HCT116 (cell line): ENCODE measurements at regions not wholly inside any gene's neighbourhood (a gene's known extent, or its start where the extent isn't known, plus 50 kb on each side); places are given as distances from the start of the nearest gene placed in this dataset.

Experiments used
- CBX3 ChIP-seq: IDR thresholded peaks from 2 replicates; pipeline ENCODE4 v1.6.1; 2012; ENCODE audit warnings: low read depth
- EZH2 ChIP-seq: fragments of 200-600 bp; sonication (generic); IDR thresholded peaks from 2 replicates; pipeline ENCODE4 v1.6.1; 2017; ENCODE audit warnings: antibody characterized with exemption, mixed run types
- EZH2phosphoT487 ChIP-seq: fragments of 200-600 bp; IDR thresholded peaks from 2 replicates; pipeline ENCODE4 v1.6.1; 2018; ENCODE audit warnings: antibody characterized with exemption, borderline replicate concordance
- POLR2A ChIP-seq: IDR thresholded peaks from 2 replicates; pipeline ENCODE4 v1.7.0; 2011; ENCODE audit warnings: borderline replicate concordance; ENCODE audit not compliant: insufficient read depth, insufficient read length; ENCODE audit errors: extremely low read depth
- TF ChIP-seq, protein P1 (sequence below), 3 experiments: fragments of 200-600 bp in 1 of 3; sonication (generic) in 1 of 3; IDR thresholded peaks in 2 of 3; conservative IDR thresholded peaks in 1 of 3; 2 replicates each; pipeline ENCODE4 v1.5.1; 2012 to 2017; ENCODE audit warnings: low read depth in 2 of 3, low read length in 2 of 3, antibody characterized with exemption in 1 of 3, borderline replicate concordance in 1 of 3, control low read depth in 1 of 3, mild to moderate bottlenecking in 1 of 3, mixed read lengths in 1 of 3, mixed run types in 1 of 3, moderate library complexity in 1 of 3; ENCODE audit not compliant: insufficient read depth in 1 of 3
- TF ChIP-seq, protein P2 (sequence below): IDR thresholded peaks from 2 replicates; pipeline ENCODE4 v1.6.1; 2012; ENCODE audit warnings: low read depth

DNA sequence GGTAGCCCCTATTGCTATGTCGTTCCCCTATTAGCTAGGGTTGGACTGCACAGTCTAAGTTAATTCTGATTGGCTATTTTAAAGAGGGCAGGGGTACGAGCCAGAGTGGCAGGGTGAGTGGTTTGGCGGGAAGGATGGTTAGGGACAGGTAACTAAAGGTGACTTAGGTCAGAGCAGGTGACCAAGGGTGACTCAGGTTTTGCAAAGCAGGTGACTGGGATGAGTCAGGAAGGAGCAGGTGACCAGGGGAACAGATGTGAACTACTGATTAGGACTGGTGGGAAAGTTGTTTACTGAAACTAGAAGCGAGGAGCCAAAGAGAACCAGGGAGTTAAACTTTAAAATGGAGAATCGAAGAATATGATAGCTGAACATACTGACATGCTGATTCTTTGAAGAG, 295.2 kb downstream of the GJA1 start:
- no peak for TF ChIP-seq CBX3
- TF ChIP-seq, protein P1, sequence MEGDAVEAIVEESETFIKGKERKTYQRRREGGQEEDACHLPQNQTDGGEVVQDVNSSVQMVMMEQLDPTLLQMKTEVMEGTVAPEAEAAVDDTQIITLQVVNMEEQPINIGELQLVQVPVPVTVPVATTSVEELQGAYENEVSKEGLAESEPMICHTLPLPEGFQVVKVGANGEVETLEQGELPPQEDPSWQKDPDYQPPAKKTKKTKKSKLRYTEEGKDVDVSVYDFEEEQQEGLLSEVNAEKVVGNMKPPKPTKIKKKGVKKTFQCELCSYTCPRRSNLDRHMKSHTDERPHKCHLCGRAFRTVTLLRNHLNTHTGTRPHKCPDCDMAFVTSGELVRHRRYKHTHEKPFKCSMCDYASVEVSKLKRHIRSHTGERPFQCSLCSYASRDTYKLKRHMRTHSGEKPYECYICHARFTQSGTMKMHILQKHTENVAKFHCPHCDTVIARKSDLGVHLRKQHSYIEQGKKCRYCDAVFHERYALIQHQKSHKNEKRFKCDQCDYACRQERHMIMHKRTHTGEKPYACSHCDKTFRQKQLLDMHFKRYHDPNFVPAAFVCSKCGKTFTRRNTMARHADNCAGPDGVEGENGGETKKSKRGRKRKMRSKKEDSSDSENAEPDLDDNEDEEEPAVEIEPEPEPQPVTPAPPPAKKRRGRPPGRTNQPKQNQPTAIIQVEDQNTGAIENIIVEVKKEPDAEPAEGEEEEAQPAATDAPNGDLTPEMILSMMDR (IDR thresholded peaks at IDR 0.05 in 2 of 3, conservative IDR thresholded peaks at IDR 0.05 in 1 of 3; ENCODE audit: borderline replicate concordance in 1 of 3, insufficient read depth in 1 of 3, low read depth in 2 of 3, low read length in 2 of 3): no peak
- TF ChIP-seq, protein P2, sequence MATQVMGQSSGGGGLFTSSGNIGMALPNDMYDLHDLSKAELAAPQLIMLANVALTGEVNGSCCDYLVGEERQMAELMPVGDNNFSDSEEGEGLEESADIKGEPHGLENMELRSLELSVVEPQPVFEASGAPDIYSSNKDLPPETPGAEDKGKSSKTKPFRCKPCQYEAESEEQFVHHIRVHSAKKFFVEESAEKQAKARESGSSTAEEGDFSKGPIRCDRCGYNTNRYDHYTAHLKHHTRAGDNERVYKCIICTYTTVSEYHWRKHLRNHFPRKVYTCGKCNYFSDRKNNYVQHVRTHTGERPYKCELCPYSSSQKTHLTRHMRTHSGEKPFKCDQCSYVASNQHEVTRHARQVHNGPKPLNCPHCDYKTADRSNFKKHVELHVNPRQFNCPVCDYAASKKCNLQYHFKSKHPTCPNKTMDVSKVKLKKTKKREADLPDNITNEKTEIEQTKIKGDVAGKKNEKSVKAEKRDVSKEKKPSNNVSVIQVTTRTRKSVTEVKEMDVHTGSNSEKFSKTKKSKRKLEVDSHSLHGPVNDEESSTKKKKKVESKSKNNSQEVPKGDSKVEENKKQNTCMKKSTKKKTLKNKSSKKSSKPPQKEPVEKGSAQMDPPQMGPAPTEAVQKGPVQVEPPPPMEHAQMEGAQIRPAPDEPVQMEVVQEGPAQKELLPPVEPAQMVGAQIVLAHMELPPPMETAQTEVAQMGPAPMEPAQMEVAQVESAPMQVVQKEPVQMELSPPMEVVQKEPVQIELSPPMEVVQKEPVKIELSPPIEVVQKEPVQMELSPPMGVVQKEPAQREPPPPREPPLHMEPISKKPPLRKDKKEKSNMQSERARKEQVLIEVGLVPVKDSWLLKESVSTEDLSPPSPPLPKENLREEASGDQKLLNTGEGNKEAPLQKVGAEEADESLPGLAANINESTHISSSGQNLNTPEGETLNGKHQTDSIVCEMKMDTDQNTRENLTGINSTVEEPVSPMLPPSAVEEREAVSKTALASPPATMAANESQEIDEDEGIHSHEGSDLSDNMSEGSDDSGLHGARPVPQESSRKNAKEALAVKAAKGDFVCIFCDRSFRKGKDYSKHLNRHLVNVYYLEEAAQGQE: no peak
- no peak for TF ChIP-seq EZH2
- no peak for TF ChIP-seq EZH2phosphoT487
- TF ChIP-seq POLR2A: no peak
